SK-N-SH treated with all-trans-retinoic acid at 6 μM for 48 hours (cell line): ENCODE measurements at regions not wholly inside any gene's neighbourhood (a gene's known extent, or its start where the extent isn't known, plus 50 kb on each side); places are given as distances from the start of the nearest gene placed in this dataset.
A peak's percentile ranks its signal among the peaks of the same experiment; 100 is the strongest.

ENCODE experiments used
- ATAC-seq: fragments of 200-7000 bp; cut with Tn5 transposase; 3 replicates; pipeline ENCODE4 v1.9.1; 2020; ENCODE audit warnings: mild to moderate bottlenecking, moderate library complexity
- BACH2 ChIP-seq: fragments of 250-450 bp; sonication (Bioruptor Pico); IDR thresholded peaks from 2 replicates; pipeline ENCODE4 v1.9.0; 2021; ENCODE audit warnings: mild to moderate bottlenecking, borderline replicate concordance
- CSDC2 ChIP-seq: fragments of 250-450 bp; sonication (Bioruptor Pico); IDR thresholded peaks from 2 replicates; pipeline ENCODE4 v1.5.0; 2020; ENCODE audit warnings: mild to moderate bottlenecking, moderate library complexity
- ESRRG ChIP-seq: fragments of 250-450 bp; sonication (Bioruptor Pico); IDR thresholded peaks from 2 replicates; pipeline ENCODE4 v1.6.1; 2021; ENCODE audit warnings: mild to moderate bottlenecking
- GLIS3 ChIP-seq: fragments of 250-450 bp; sonication (Bioruptor Pico); IDR thresholded peaks from 2 replicates; pipeline ENCODE4 v1.5.0; 2020; ENCODE audit warnings: mild to moderate bottlenecking, moderate library complexity
- ISL1 ChIP-seq: fragments of 250-450 bp; sonication (Bioruptor Pico); IDR thresholded peaks from 2 replicates; pipeline ENCODE4 v2.1.2; 2022; ENCODE audit warnings: mild to moderate bottlenecking, moderate library complexity
- OSR1 ChIP-seq: fragments of 250-450 bp; sonication (Bioruptor Pico); IDR thresholded peaks from 2 replicates; pipeline ENCODE4 v1.8.0; 2022; ENCODE audit warnings: moderate library complexity, mild to moderate bottlenecking, inconsistent platforms
- PPARA ChIP-seq: fragments of 250-450 bp; sonication (Bioruptor Pico); IDR thresholded peaks from 2 replicates; pipeline ENCODE4 v1.5.0; 2020; ENCODE audit warnings: mild to moderate bottlenecking, borderline replicate concordance
- RARB ChIP-seq: fragments of 250-450 bp; sonication (Bioruptor Pico); IDR thresholded peaks from 2 replicates; pipeline ENCODE4 v1.8.0; 2021; ENCODE audit warnings: mild to moderate bottlenecking, moderate library complexity
- TCF4 ChIP-seq: fragments of 250-450 bp; sonication (Bioruptor Pico); IDR thresholded peaks from 2 replicates; pipeline ENCODE4 v1.8.0; 2021; ENCODE audit warnings: mild to moderate bottlenecking, moderate library complexity, borderline replicate concordance
- TOX ChIP-seq: fragments of 250-450 bp; sonication (Bioruptor Pico); IDR thresholded peaks from 2 replicates; pipeline ENCODE4 v1.8.0; 2021; ENCODE audit warnings: mild to moderate bottlenecking, moderate library complexity, borderline replicate concordance
- ZC3H10 ChIP-seq: fragments of 250-450 bp; sonication (Bioruptor Pico); IDR thresholded peaks from 2 replicates; pipeline ENCODE4 v1.5.1; 2021; ENCODE audit warnings: mild to moderate bottlenecking, moderate library complexity
- ZFP3 ChIP-seq: fragments of 250-450 bp; sonication (Bioruptor Pico); IDR thresholded peaks from 2 replicates; pipeline ENCODE4 v1.5.0; 2020; ENCODE audit warnings: mild to moderate bottlenecking, moderate library complexity
- ZFP30 ChIP-seq: fragments of 450-650 bp; formaldehyde crosslinking; IDR thresholded peaks from 2 replicates; pipeline ENCODE4 v1.5.0; 2022; ENCODE audit warnings: mild to moderate bottlenecking, moderate library complexity
- ZNF565 ChIP-seq: fragments of 450-650 bp; formaldehyde crosslinking; conservative IDR thresholded peaks from 2 replicates; pipeline ENCODE4 v1.5.0; 2020; ENCODE audit warnings: low read depth, mild to moderate bottlenecking, moderate library complexity
- ZNF70 ChIP-seq: fragments of 450-650 bp; formaldehyde crosslinking; IDR thresholded peaks from 2 replicates; pipeline ENCODE4 v1.5.0; 2020; ENCODE audit warnings: mild to moderate bottlenecking, moderate library complexity
- ZNF8 ChIP-seq: fragments of 450-650 bp; formaldehyde crosslinking; IDR thresholded peaks from 2 replicates; pipeline ENCODE4 v1.5.0; 2020; ENCODE audit warnings: mild to moderate bottlenecking, moderate library complexity
- TF ChIP-seq, protein P1 (sequence below): fragments of 250-450 bp; sonication (Bioruptor Pico); IDR thresholded peaks from 2 replicates; pipeline ENCODE4 v1.8.0; 2021; ENCODE audit warnings: low read depth, mild to moderate bottlenecking, moderate library complexity, borderline replicate concordance
- TF ChIP-seq, protein P2 (sequence below): fragments of 250-450 bp; sonication (Bioruptor Pico); IDR thresholded peaks from 2 replicates; pipeline ENCODE4 v1.5.0; 2020; ENCODE audit warnings: mild to moderate bottlenecking, moderate library complexity
- TF ChIP-seq, protein P3 (sequence below): fragments of 250-450 bp; sonication (Bioruptor Pico); IDR thresholded peaks from 2 replicates; pipeline ENCODE4 v1.5.1; 2020; ENCODE audit warnings: low read depth, mild to moderate bottlenecking, moderate library complexity
- TF ChIP-seq, protein P4 (sequence below): fragments of 250-450 bp; sonication (Bioruptor Pico); IDR thresholded peaks from 2 replicates; pipeline ENCODE4 v1.8.0; 2020; ENCODE audit warnings: mild to moderate bottlenecking, moderate library complexity, borderline replicate concordance

DNA sequence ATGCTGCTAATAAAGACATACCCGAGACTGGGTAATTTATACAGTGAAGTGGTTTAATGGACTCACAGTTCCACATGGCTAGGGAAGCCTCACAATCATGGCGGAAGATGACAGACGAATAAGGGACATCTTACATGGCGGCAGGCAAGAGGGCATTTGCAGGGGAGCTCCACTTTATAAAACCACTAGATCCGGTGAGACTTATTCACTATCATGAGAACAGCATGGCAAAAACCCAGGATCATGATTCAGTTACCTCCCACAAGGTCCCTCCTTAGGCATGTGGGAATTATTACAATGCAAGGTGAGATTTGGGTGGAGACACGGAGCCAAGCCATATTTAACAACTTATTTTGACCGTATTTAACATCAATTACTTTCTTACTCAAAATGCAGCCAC is 739.0 kb downstream of the NCAM2 start:
- ATAC-seq, result no peak
- TF ChIP-seq TCF4 (CRISPR knock-in tag) (no peak), GLIS3 (CRISPR knock-in tag) (no peak), ISL1 (CRISPR knock-in tag) (no peak), PPARA (CRISPR knock-in tag) (no peak), ZNF8 (no peak), ZC3H10 (CRISPR knock-in tag) (no peak), ZFP3 (CRISPR knock-in tag) (no peak), ZFP30 (no peak), RARB (CRISPR knock-in tag) (no peak), BACH2 (CRISPR knock-in tag) (no peak), CSDC2 (CRISPR knock-in tag) (no peak)
- TF ChIP-seq, protein P1, sequence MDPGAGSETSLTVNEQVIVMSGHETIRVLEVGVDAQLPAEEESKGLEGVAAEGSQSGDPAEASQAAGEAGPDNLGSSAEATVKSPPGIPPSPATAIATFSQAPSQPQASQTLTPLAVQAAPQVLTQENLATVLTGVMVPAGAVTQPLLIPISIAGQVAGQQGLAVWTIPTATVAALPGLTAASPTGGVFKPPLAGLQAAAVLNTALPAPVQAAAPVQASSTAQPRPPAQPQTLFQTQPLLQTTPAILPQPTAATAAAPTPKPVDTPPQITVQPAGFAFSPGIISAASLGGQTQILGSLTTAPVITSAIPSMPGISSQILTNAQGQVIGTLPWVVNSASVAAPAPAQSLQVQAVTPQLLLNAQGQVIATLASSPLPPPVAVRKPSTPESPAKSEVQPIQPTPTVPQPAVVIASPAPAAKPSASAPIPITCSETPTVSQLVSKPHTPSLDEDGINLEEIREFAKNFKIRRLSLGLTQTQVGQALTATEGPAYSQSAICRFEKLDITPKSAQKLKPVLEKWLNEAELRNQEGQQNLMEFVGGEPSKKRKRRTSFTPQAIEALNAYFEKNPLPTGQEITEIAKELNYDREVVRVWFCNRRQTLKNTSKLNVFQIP, result no peak
- TF ChIP-seq, protein P2, sequence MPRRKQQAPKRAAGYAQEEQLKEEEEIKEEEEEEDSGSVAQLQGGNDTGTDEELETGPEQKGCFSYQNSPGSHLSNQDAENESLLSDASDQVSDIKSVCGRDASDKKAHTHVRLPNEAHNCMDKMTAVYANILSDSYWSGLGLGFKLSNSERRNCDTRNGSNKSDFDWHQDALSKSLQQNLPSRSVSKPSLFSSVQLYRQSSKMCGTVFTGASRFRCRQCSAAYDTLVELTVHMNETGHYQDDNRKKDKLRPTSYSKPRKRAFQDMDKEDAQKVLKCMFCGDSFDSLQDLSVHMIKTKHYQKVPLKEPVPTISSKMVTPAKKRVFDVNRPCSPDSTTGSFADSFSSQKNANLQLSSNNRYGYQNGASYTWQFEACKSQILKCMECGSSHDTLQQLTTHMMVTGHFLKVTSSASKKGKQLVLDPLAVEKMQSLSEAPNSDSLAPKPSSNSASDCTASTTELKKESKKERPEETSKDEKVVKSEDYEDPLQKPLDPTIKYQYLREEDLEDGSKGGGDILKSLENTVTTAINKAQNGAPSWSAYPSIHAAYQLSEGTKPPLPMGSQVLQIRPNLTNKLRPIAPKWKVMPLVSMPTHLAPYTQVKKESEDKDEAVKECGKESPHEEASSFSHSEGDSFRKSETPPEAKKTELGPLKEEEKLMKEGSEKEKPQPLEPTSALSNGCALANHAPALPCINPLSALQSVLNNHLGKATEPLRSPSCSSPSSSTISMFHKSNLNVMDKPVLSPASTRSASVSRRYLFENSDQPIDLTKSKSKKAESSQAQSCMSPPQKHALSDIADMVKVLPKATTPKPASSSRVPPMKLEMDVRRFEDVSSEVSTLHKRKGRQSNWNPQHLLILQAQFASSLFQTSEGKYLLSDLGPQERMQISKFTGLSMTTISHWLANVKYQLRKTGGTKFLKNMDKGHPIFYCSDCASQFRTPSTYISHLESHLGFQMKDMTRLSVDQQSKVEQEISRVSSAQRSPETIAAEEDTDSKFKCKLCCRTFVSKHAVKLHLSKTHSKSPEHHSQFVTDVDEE (CRISPR knock-in tag), result no peak

DNA sequence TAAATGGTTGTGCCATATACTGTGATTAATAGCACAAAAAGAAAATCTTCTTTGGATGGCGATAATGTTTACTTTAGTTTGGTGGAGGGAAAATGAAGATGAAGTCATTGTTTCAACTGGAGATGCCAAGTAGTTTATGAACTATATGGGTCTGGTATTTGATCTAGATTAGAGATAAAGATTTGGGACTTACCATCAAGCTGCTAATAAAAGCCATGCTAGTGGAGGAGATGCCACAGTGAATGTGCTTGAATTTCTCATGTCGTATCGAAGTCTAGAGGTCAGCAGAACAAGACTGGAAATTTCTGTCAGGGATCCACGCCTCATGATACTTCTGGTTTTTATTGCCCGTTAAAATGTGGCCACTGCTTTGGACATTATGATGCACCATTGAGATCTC is 742.0 kb downstream of the NCAM2 start:
- no peak for ATAC-seq
- TF ChIP-seq, protein P3, sequence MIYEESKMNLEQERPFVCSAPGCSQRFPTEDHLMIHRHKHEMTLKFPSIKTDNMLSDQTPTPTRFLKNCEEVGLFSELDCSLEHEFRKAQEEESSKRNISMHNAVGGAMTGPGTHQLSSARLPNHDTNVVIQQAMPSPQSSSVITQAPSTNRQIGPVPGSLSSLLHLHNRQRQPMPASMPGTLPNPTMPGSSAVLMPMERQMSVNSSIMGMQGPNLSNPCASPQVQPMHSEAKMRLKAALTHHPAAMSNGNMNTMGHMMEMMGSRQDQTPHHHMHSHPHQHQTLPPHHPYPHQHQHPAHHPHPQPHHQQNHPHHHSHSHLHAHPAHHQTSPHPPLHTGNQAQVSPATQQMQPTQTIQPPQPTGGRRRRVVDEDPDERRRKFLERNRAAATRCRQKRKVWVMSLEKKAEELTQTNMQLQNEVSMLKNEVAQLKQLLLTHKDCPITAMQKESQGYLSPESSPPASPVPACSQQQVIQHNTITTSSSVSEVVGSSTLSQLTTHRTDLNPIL (CRISPR knock-in tag), result 0 out of 2 replicates have a peak, but pooled peaks have one; percentile 42
- TF ChIP-seq, protein P1, result no peak
- peak; percentile 75 for TF ChIP-seq ISL1 (CRISPR knock-in tag)
- TF ChIP-seq, all 23 proteins: peak for 2

DNA sequence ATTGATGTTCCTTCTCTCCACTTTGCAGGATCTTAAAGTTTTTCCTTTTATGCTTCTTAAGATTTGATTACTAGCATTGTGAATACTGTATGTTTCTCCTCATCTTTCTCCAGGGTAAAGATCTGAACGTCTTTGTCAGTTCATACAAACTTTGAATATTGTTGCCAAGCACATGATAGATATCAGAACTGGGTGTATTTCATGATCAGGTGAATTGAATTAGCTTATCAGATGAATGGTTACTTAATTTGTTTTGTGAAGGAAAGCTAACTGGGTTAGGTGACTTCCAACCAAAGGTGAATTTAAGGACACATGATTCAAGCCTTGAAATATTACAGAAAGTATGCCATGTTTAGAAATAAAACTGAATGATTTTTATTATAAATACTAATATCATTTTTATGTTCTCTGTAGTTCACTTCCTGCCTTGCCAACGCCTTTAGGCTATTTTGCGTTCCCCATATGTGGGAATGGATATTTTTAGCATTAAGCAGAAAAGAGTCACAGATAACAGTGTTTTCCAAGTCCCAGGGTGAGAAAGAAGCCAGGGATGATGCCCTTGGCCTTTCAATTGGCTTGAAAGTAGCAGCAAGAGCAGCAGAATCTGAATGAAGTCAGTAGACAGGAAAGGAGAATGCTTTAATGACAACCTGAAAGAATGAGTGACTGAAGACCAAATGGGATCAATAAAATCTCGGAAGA is 752.1 kb downstream of the NCAM2 start:
- no peak; the same call in 2 of the 3 replicates for ATAC-seq
- TF ChIP-seq CSDC2 (CRISPR knock-in tag), result 0 out of 2 replicates have a peak, but pooled peaks have one; percentile 19
- peak; percentile 85 for TF ChIP-seq TCF4 (CRISPR knock-in tag)
- TF ChIP-seq ZFP30, result no peak
- no peak for TF ChIP-seq ZFP3 (CRISPR knock-in tag)
- no peak for TF ChIP-seq PPARA (CRISPR knock-in tag)
- TF ChIP-seq GLIS3 (CRISPR knock-in tag), result no peak
- TF ChIP-seq ZNF70 (CRISPR knock-in tag), result no peak
- no peak for TF ChIP-seq ZC3H10 (CRISPR knock-in tag)
- TF ChIP-seq ESRRG (CRISPR knock-in tag), result no peak
- TF ChIP-seq, protein P2 (CRISPR knock-in tag), result peak; percentile 53
- TF ChIP-seq, protein P3 (CRISPR knock-in tag), result peak; percentile 54
- 0 out of 2 replicates have a peak, but pooled peaks have one; percentile 5 for TF ChIP-seq ZNF8
- no peak for TF ChIP-seq ZNF565 (CRISPR knock-in tag)
- no peak for TF ChIP-seq BACH2 (CRISPR knock-in tag)
- no peak for TF ChIP-seq TOX (CRISPR knock-in tag)
- TF ChIP-seq, protein P1, result no peak
- peak; percentile 92 for TF ChIP-seq ISL1 (CRISPR knock-in tag)
- TF ChIP-seq, protein P4, sequence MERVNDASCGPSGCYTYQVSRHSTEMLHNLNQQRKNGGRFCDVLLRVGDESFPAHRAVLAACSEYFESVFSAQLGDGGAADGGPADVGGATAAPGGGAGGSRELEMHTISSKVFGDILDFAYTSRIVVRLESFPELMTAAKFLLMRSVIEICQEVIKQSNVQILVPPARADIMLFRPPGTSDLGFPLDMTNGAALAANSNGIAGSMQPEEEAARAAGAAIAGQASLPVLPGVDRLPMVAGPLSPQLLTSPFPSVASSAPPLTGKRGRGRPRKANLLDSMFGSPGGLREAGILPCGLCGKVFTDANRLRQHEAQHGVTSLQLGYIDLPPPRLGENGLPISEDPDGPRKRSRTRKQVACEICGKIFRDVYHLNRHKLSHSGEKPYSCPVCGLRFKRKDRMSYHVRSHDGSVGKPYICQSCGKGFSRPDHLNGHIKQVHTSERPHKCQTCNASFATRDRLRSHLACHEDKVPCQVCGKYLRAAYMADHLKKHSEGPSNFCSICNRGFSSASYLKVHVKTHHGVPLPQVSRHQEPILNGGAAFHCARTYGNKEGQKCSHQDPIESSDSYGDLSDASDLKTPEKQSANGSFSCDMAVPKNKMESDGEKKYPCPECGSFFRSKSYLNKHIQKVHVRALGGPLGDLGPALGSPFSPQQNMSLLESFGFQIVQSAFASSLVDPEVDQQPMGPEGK (CRISPR knock-in tag), result no peak
- no peak for TF ChIP-seq OSR1 (CRISPR knock-in tag)
